ENCODE measurements at regions not wholly inside any gene's neighbourhood (a gene's known extent, or its start where the extent isn't known, plus 50 kb on each side); places are given as distances from the start of the nearest gene placed in this dataset.

DNA sequence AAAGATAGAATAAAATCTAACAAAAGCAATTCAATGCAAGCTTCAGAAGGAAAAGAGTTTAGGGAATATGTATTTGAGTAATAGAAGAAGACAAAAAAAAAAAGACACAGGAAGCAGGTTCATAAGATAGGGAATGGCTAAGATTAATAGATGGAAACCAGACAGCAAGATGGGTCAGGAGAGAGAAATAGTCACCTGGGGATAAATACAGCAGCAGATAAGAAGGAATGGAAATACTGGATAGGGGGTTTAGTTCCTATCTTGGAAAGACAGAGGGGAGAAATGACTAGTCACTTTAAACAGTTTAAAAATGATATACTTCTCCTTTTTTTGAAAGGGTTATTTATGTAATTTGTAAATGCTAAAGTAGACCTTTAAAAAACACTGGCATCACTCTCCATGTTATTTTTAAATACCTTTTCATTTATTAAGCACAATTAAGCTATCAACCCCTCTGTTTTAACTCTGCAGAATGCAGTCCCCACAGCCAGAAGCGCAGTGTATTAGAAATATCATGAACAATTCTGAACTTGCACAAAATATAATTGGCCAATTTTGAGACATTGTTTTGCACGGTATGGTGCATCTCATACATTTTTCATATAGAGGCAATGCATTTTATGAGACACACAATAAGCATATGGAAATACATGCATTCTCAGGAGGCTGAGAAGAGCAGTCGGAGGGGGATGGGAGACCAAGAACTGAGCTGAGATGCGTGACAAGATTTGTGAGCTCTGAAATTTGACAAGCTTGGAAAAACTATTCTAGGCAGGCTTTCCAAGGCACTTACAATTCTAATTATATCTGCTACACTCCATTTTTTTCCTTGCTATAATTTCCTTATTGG, 303.4 kb upstream of the PRICKLE1 start:
- no peak for TF ChIP-seq CTCF (IDR thresholded peaks at IDR 0.05)
- Mint-ChIP-seq H3K4me1 (ENCODE audit: unreplicated experiment) (no peaks in the 10 kb centered on the region), H3K36me3 (ENCODE audit: unreplicated experiment) (no peaks in the 10 kb centered on the region), H3K4me3 (ENCODE audit: unreplicated experiment) (no peak overlapping the region), H3K9me3 (ENCODE audit: unreplicated experiment) (peaks cover 5% of the 10 kb centered on the region), H3K27me3 (ENCODE audit: unreplicated experiment) (peaks cover 28% of the 10 kb centered on the region), H3K27ac (ENCODE audit: unreplicated experiment) (no peak overlapping the region)
- DNase-seq (ENCODE audit: extremely low spot score, unreplicated experiment): no peak

- H3K27ac Mint-ChIP-seq (ENCODE audit: unreplicated experiment): no peak overlapping the region
- H3K4me1 Mint-ChIP-seq (ENCODE audit: unreplicated experiment): no peaks in the 10 kb centered on the region
- H3K36me3 Mint-ChIP-seq (ENCODE audit: unreplicated experiment): no peaks in the 10 kb centered on the region
- peaks cover 17% of the 10 kb centered on the region for H3K27me3 Mint-ChIP-seq (ENCODE audit: unreplicated experiment)
- peaks cover 13% of the 10 kb centered on the region for H3K9me3 Mint-ChIP-seq (ENCODE audit: unreplicated experiment)
- H3K4me3 Mint-ChIP-seq (ENCODE audit: unreplicated experiment): no peak overlapping the region
- TF ChIP-seq CTCF (IDR thresholded peaks at IDR 0.05): no peak
- DNase-seq (ENCODE audit: extremely low spot score, unreplicated experiment): no peak
Observed at GRCh38 chr12:42887657-42888056, 298.1 kb upstream of the PRICKLE1 start.

GRCh38 chr12:42886160-42886559, 296.6 kb upstream of the PRICKLE1 start:
- peaks cover 5% of the 10 kb centered on the region for H3K27me3 Mint-ChIP-seq (ENCODE audit: unreplicated experiment)
- no peak overlapping the region for H3K27ac Mint-ChIP-seq (ENCODE audit: unreplicated experiment)
- TF ChIP-seq CTCF (IDR thresholded peaks at IDR 0.05): no peak
- H3K9me3 Mint-ChIP-seq (ENCODE audit: unreplicated experiment): peaks cover 13% of the 10 kb centered on the region
- no peak overlapping the region for H3K4me3 Mint-ChIP-seq (ENCODE audit: unreplicated experiment)
- no peaks in the 10 kb centered on the region for H3K4me1 Mint-ChIP-seq (ENCODE audit: unreplicated experiment)
- H3K36me3 Mint-ChIP-seq (ENCODE audit: unreplicated experiment): no peaks in the 10 kb centered on the region
- no peak for DNase-seq (ENCODE audit: extremely low spot score, unreplicated experiment)

DNA sequence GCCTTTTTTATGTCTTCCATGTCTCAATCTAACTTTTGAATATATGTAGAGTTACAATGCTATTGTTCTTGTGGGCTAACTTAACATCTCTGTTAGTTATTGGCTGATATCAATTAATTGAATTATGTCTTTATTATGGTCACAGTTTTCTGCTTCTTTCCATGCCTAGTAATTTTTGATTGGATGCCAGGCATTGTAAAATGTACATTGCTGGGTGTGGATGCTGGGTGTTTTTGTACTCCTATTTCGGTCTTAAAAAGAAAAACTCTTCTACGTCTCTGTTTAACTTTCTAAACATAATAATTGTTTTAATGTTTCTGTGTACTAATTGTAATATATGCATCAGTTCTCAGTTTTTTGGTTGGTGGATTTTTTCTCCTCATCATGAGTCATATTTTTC, 296.1 kb upstream of the PRICKLE1 start:
- no peak for DNase-seq (ENCODE audit: extremely low spot score, unreplicated experiment)
- Mint-ChIP-seq H3K4me1 (ENCODE audit: unreplicated experiment) (no peaks in the 10 kb centered on the region), H3K27ac (ENCODE audit: unreplicated experiment) (no peak overlapping the region), H3K36me3 (ENCODE audit: unreplicated experiment) (no peaks in the 10 kb centered on the region), H3K27me3 (ENCODE audit: unreplicated experiment) (peaks cover 5% of the 10 kb centered on the region), H3K9me3 (ENCODE audit: unreplicated experiment) (peaks cover 13% of the 10 kb centered on the region), H3K4me3 (ENCODE audit: unreplicated experiment) (no peak overlapping the region)
- no peak for TF ChIP-seq CTCF (IDR thresholded peaks at IDR 0.05)

- Mint-ChIP-seq H3K27me3 (ENCODE audit: unreplicated experiment) (peaks cover 5% of the 10 kb centered on the region), H3K4me1 (ENCODE audit: unreplicated experiment) (no peaks in the 10 kb centered on the region), H3K27ac (ENCODE audit: unreplicated experiment) (no peak overlapping the region), H3K4me3 (ENCODE audit: unreplicated experiment) (no peak overlapping the region), H3K36me3 (ENCODE audit: unreplicated experiment) (no peaks in the 10 kb centered on the region), H3K9me3 (ENCODE audit: unreplicated experiment) (peaks cover 13% of the 10 kb centered on the region)
- no peak for DNase-seq (ENCODE audit: extremely low spot score, unreplicated experiment)
- no peak for TF ChIP-seq CTCF (IDR thresholded peaks at IDR 0.05)
Observed at GRCh38 chr12:42884116-42884515, 294.6 kb upstream of the PRICKLE1 start.

All from osteocyte (in vitro differentiated cells).